ENCODE measurements at regions not wholly inside any gene's neighbourhood (a gene's known extent, or its start where the extent isn't known, plus 50 kb on each side); places are given as distances from the start of the nearest gene placed in this dataset.
"Not testable (repeated sequence)": the region's sequence is repeated elsewhere in the genome, so short reads cannot be mapped to it uniquely, and the experiment has no call there.

GRCh38 chr4:3368841-3369760 lies 72.7 kb upstream of the HGFAC start:
- peaks cover 20% of the 10 kb centered on the region for H3K4me1 Mint-ChIP-seq
- no peak for ATAC-seq (replicated peaks)
- no peaks in the 10 kb centered on the region for H3K9me3 Mint-ChIP-seq
- no peaks in the 10 kb centered on the region for H3K36me3 Mint-ChIP-seq (ENCODE audit: low read depth)
- peaks cover 20% of the 10 kb centered on the region for H3K27me3 Mint-ChIP-seq
- H3K4me3 Mint-ChIP-seq, result peak overlapping the region; percentile 70
- H3K27ac Mint-ChIP-seq, result peak overlapping the region; percentile 74

GRCh38 chr4:3369781-3370674 lies 71.7 kb upstream of the HGFAC start:
- Mint-ChIP-seq H3K9me3 (no peaks in the 10 kb centered on the region), H3K27me3 (peaks cover 20% of the 10 kb centered on the region), H3K4me3 (peak overlapping the region; percentile 70), H3K36me3 (ENCODE audit: low read depth) (no peaks in the 10 kb centered on the region), H3K27ac (peak overlapping the region; percentile 74), H3K4me1 (peaks cover 20% of the 10 kb centered on the region)
- ATAC-seq (replicated peaks), result peak; percentile 86

DNA sequence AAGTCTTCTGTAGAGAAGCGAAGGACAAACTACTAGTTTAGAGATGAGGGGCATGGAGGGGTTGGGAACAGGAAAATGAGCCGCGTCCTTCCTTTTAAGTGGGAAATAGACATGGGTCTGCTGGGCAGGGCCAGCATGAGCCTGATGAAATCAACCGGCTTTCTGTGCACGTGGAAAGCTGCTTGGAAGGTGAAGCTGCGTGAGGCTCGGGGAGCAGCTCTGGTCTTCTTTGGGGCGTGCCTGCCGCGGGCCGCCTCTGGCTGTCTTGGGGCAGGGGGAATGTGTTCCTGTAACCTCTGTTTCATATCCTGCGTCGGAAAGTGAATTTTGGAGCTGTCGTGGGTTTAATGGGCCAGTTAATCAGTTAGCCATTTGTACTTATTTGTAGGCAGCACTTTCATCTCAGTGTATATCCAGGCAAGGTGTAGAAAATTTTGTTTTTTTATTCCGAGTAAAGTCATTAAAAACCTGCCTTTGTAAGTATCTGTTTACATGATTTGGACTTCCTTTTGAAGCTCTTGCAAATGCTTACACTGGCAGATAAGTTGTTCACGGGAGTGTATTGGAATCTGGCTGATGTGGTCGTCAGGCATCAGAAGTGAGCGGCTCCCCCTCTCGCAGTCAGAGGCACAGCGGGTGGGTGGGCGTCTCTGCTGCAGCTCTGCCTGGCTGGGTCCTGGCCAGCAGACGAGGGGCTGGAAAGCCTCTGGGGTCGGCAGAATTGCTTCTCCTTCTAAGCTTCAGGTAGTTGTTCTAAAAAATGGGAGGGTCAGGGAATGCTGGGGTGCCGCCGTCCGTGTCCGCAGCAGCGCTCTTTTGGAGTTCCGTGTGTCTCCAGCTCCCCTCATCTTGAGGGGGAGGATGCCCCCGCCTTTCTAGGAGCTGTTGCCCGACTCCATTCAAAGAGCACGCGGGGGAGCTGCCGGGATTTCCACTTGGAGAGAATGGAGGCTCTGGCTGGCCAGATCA lies 70.5 kb upstream of the HGFAC start:
- no peak overlapping the region for H3K4me3 Mint-ChIP-seq
- no peak for ATAC-seq (replicated peaks)
- H3K36me3 Mint-ChIP-seq (ENCODE audit: low read depth), result no peaks in the 10 kb centered on the region
- H3K4me1 Mint-ChIP-seq, result peaks cover 20% of the 10 kb centered on the region
- H3K27ac Mint-ChIP-seq, result no peak overlapping the region
- H3K9me3 Mint-ChIP-seq, result no peaks in the 10 kb centered on the region
- H3K27me3 Mint-ChIP-seq, result peaks cover 20% of the 10 kb centered on the region

GRCh38 chr4:3372264-3372932 lies 69.4 kb upstream of the HGFAC start:
- Mint-ChIP-seq H3K27ac (no peak overlapping the region), H3K4me1 (peaks cover 20% of the 10 kb centered on the region), H3K9me3 (no peaks in the 10 kb centered on the region), H3K27me3 (peaks cover 20% of the 10 kb centered on the region), H3K4me3 (peak overlapping the region; percentile 32), H3K36me3 (ENCODE audit: low read depth) (no peaks in the 10 kb centered on the region)
- ATAC-seq (replicated peaks), result no peak

DNA sequence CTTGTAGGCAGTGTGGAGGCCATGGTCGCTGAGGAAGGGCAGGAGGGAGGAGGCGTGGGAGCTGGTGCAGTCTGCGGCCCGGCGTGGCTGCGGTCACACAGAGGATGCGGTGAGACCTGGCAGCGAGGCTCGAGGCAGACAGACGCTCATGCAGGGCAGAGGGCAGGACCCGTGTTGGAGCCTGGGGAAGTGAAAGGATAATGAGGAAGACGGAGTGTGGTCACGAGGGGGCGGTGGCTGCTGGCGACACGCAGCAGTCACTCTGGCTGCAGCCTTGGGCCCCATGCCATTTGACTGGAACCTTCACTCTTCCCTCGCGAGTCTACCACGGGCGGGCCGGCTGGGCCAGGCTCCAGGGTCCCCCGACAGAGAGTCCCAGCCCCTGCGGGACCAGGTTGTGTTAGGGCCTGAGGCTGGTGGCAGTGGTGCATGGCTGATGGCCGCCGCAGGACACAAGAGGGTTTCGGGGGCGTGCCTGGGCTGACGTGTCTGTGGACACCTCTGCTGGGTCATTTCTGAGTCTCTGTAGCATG lies 68.8 kb upstream of the HGFAC start:
- Mint-ChIP-seq H3K4me1 (peaks cover 20% of the 10 kb centered on the region), H3K9me3 (no peaks in the 10 kb centered on the region), H3K27me3 (peaks cover 20% of the 10 kb centered on the region), H3K36me3 (ENCODE audit: low read depth) (no peaks in the 10 kb centered on the region), H3K27ac (no peak overlapping the region), H3K4me3 (peak overlapping the region; percentile 32)
- ATAC-seq (replicated peaks), result peak; percentile 43

- no peak for ATAC-seq (replicated peaks)
- H3K4me3 Mint-ChIP-seq, result no peak overlapping the region
- no peaks in the 10 kb centered on the region for H3K36me3 Mint-ChIP-seq (ENCODE audit: low read depth)
- H3K9me3 Mint-ChIP-seq, result no peaks in the 10 kb centered on the region
- no peak overlapping the region for H3K27ac Mint-ChIP-seq
- peaks cover 20% of the 10 kb centered on the region for H3K27me3 Mint-ChIP-seq
- H3K4me1 Mint-ChIP-seq, result peaks cover 20% of the 10 kb centered on the region
Observed at GRCh38 chr4:3373468-3373867, 68.3 kb upstream of the HGFAC start.

- Mint-ChIP-seq H3K27me3 (peaks cover 20% of the 10 kb centered on the region), H3K9me3 (peaks cover 6% of the 10 kb centered on the region), H3K4me1 (peaks cover 20% of the 10 kb centered on the region), H3K27ac (no peak overlapping the region), H3K36me3 (ENCODE audit: low read depth) (no peaks in the 10 kb centered on the region), H3K4me3 (no peak overlapping the region)
- no peak for ATAC-seq (replicated peaks)
Observed at GRCh38 chr4:3374011-3374645, 67.6 kb upstream of the HGFAC start.

DNA sequence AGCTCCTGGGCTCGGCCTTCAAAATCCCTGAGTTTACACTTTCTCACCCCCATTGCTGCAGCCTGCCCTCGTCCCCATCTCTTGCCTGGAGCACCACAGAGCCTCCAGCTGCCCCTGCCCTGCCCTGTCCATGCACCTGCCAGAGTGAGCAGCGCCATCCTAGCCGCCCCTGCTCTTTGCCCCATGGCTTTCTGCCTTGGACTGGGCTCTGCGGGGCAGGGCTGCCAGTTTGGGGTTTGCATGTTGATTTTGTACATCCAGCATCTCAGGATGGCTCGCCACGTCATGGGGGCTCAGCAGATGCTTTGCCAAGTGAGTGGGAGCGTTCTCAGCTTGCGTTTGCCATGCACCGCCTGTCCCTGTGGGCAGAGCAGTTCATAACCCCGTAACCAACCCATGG lies 67.1 kb upstream of the HGFAC start:
- ATAC-seq (replicated peaks), result no peak
- H3K36me3 Mint-ChIP-seq (ENCODE audit: low read depth), result no peaks in the 10 kb centered on the region
- H3K9me3 Mint-ChIP-seq, result peaks cover 8% of the 10 kb centered on the region
- H3K27ac Mint-ChIP-seq, result no peak overlapping the region
- no peak overlapping the region for H3K4me3 Mint-ChIP-seq
- peaks cover 17% of the 10 kb centered on the region for H3K27me3 Mint-ChIP-seq
- H3K4me1 Mint-ChIP-seq, result peaks cover 17% of the 10 kb centered on the region

DNA sequence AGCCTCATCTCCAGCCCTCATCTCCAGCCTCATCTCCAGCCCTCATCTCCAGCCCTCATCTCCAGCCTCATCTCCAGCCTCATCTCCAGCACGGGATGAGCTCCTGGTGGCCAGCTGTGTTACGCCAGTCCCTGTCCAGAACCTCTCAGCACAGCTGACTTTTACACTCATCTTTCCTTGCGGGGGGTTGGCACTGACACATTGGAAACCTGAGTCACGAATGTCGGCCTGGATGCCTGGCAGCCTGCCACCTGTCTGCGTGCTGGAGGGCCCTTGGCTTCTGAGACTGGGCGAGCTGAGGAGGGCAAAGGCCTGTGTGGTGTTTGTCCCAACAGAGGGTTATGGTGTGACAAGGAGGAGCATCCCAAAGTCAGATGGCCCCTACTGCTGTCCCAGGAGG lies 66.1 kb upstream of the HGFAC start:
- H3K36me3 Mint-ChIP-seq (ENCODE audit: low read depth), result no peaks in the 10 kb centered on the region
- no peak overlapping the region for H3K4me3 Mint-ChIP-seq
- H3K27ac Mint-ChIP-seq, result no peak overlapping the region

GRCh38 chr4:3376266-3376665 lies 65.5 kb upstream of the HGFAC start:
- Mint-ChIP-seq H3K27me3 (peaks cover 8% of the 10 kb centered on the region), H3K27ac (no peak overlapping the region), H3K9me3 (peaks cover 17% of the 10 kb centered on the region), H3K4me1 (peaks cover 6% of the 10 kb centered on the region), H3K4me3 (no peak overlapping the region), H3K36me3 (ENCODE audit: low read depth) (no peaks in the 10 kb centered on the region)
- ATAC-seq (replicated peaks), result no peak

More for the DNA sequence above, 66.1 kb upstream of the HGFAC start:
- ATAC-seq (replicated peaks), result no peak
- H3K9me3 Mint-ChIP-seq, result peaks cover 11% of the 10 kb centered on the region
- H3K27me3 Mint-ChIP-seq, result peaks cover 12% of the 10 kb centered on the region
- peaks cover 10% of the 10 kb centered on the region for H3K4me1 Mint-ChIP-seq

GRCh38 chr4:3377557-3377956 lies 64.2 kb upstream of the HGFAC start:
- no peak for ATAC-seq (replicated peaks)
- Mint-ChIP-seq H3K4me3 (no peak overlapping the region), H3K4me1 (peaks cover 3% of the 10 kb centered on the region), H3K9me3 (peaks cover 20% of the 10 kb centered on the region), H3K27ac (no peak overlapping the region), H3K27me3 (peaks cover 5% of the 10 kb centered on the region), H3K36me3 (ENCODE audit: low read depth) (no peaks in the 10 kb centered on the region)

DNA sequence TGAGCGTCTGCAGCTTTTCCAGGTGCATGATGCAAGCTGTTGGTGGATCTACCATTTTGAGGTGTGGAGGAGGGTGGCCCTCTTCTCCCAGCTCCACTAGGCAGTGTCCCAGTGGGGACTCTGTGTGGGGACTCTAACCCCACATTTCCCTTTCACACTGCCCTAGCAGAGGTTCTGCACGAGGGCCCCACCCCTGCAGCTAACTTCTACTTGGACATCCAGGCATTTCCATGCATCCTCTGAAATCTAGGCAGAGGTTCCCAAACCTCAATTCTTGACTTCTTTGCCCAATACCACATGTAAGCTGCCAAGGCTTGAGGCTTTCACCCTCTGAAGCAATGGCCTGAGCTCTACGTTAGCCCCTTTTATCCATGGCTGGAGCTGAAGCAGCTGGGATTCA lies 61.4 kb upstream of the HGFAC start:
- H3K36me3 Mint-ChIP-seq (ENCODE audit: low read depth); H3K4me3 Mint-ChIP-seq; H3K27ac Mint-ChIP-seq; H3K27me3 Mint-ChIP-seq; H3K4me1 Mint-ChIP-seq; ATAC-seq (replicated peaks): not testable (repeated sequence)
- peaks cover 20% of the 10 kb centered on the region for H3K9me3 Mint-ChIP-seq

GRCh38 chr4:3381208-3381607 lies 60.6 kb upstream of the HGFAC start:
- not testable (repeated sequence) for H3K36me3 Mint-ChIP-seq (ENCODE audit: low read depth); H3K4me1 Mint-ChIP-seq; H3K27me3 Mint-ChIP-seq; H3K27ac Mint-ChIP-seq; ATAC-seq (replicated peaks); H3K4me3 Mint-ChIP-seq
- peaks cover 20% of the 10 kb centered on the region for H3K9me3 Mint-ChIP-seq

All from activated T-helper 17 cell treated with anti-CD3 and anti-CD28 coated beads, Interleukin-2, amount 50 U/mL, for 72 hours (primary cell).